Upper lobe of right lung (tissue), 1 donor: ENCODE measurements at regions not wholly inside any gene's neighbourhood (a gene's known extent, or its start where the extent isn't known, plus 50 kb on each side); places are given as distances from the start of the nearest gene placed in this dataset.
"Not testable (repeated sequence)": the region's sequence is repeated elsewhere in the genome, so short reads cannot be mapped to it uniquely, and the experiment has no call there.

Experiments used
- ATAC-seq: fragments of 200-7000 bp; cut with Tn5 transposase; one replicate; pipeline ENCODE4 v1.9.1; 2020; ENCODE audit warnings: mild to moderate bottlenecking, moderate library complexity
- DNase-seq: peaks from one replicate; pipeline ENCODE4 v3.0.0-alpha.2; 2020
- H3K27ac ChIP-seq: fragments of 200-600 bp; one replicate; pipeline ENCODE4 v1.8.0; 2022
- H3K27me3 ChIP-seq: fragments of 200-600 bp; one replicate; pipeline ENCODE4 v1.8.0; 2022; ENCODE audit warnings: mild to moderate bottlenecking
- H3K36me3 ChIP-seq: fragments of 200-600 bp; one replicate; pipeline ENCODE4 v1.8.0; 2022
- H3K4me1 ChIP-seq: fragments of 200-600 bp; one replicate; pipeline ENCODE4 v1.8.0; 2022
- H3K4me3 ChIP-seq: fragments of 200-600 bp; one replicate; pipeline ENCODE4 v1.8.0; 2022; ENCODE audit warnings: mild to moderate bottlenecking
- H3K9me3 ChIP-seq: fragments of 200-600 bp; one replicate; pipeline ENCODE4 v1.8.0; 2022
- CTCF ChIP-seq: fragments of 200-600 bp; IDR thresholded peaks from one replicate; pipeline ENCODE4 v1.8.0; 2022; ENCODE audit warnings: antibody characterized with exemption
- intact Hi-C: fragments of 100-400 bp; cut with DNase I; formaldehyde crosslinking; loops from one replicate; pipeline ENCODE4 v1.11.0; 2022
- donor health status: DM: no; HTN: yes; CAD: no; lungs with severe emphysema.

- no peak overlapping the region for H3K27ac ChIP-seq
- ATAC-seq (no peak), DNase-seq (no peak)
- no peaks in the 10 kb centered on the region for H3K9me3 ChIP-seq
- H3K27me3 ChIP-seq = no peaks in the 10 kb centered on the region
- TF ChIP-seq CTCF = no peak
- H3K36me3 ChIP-seq = no peaks in the 10 kb centered on the region
- no peak overlapping the region for H3K4me3 ChIP-seq
- no peaks in the 10 kb centered on the region for H3K4me1 ChIP-seq
- intact Hi-C loops = no loop called here
Observed at GRCh38 chr11:79508461-79508860, 67.6 kb upstream of the TENM4 start.

DNA sequence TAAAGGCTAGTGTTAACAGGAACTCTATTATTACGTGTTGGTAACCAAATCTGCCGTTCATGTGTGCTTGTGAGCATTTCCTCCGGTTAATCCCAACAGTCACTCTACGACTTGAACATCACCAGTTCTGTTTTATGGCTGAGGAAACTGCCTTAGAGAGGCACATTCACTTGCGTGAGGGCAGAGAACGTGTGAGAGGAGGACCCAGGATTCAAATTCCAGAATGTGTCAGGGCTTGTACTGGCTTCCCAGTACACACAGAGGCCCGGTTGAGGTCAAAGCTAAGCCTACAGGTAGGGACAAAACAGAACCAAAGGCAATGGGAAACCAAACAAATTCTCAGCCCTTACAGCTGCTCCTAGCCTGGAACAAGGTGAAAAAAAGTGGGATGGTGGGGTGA lies 66.9 kb upstream of the TENM4 start:
- Histone ChIP-seq H3K4me1 (no peaks in the 10 kb centered on the region), H3K4me3 (no peak overlapping the region), H3K27me3 (no peaks in the 10 kb centered on the region), H3K27ac (no peak overlapping the region), H3K36me3 (no peaks in the 10 kb centered on the region), H3K9me3 (no peaks in the 10 kb centered on the region)
- TF ChIP-seq CTCF = no peak
- intact Hi-C loops = no loop called here
- ATAC-seq = no peak
- no peak for DNase-seq

- intact Hi-C loops = no loop called here
- Histone ChIP-seq H3K36me3 (no peaks in the 10 kb centered on the region), H3K27ac (no peak overlapping the region), H3K27me3 (no peaks in the 10 kb centered on the region), H3K4me1 (no peaks in the 10 kb centered on the region), H3K4me3 (no peak overlapping the region), H3K9me3 (no peaks in the 10 kb centered on the region)
- ATAC-seq (no peak), DNase-seq (no peak)
- no peak for TF ChIP-seq CTCF
Observed at GRCh38 chr11:79506734-79507344, 66.0 kb upstream of the TENM4 start.

DNA sequence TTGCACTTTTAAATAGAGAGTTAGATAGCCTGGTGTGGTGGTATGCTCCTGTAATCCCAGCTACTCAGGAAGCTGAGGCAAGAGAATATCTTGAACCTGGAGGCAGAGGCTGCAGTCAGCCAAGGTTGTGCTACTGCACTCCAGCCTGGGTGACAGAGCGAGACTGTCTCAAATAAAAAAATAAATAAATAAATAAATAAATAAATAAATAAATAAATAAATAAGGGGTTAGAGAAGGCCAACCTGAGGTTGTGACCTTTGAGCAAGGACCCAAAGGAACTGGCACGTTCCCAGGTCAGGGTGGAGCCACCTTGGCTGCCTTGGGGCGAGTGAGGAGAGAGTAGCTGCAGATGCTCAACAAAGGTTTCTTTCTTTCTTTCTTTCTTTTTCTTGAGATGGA lies 65.3 kb upstream of the TENM4 start:
- H3K27me3 ChIP-seq = no peaks in the 10 kb centered on the region
- no peak overlapping the region for H3K4me3 ChIP-seq
- DNase-seq = no peak
- intact Hi-C loops = no loop called here
- H3K4me1 ChIP-seq = no peaks in the 10 kb centered on the region
- H3K27ac ChIP-seq = no peak overlapping the region
- ATAC-seq = no peak
- H3K36me3 ChIP-seq = no peaks in the 10 kb centered on the region
- H3K9me3 ChIP-seq = no peaks in the 10 kb centered on the region
- TF ChIP-seq CTCF = no peak

GRCh38 chr11:79503028-79503427 lies 62.2 kb upstream of the TENM4 start:
- intact Hi-C loops = no loop called here
- no peaks in the 10 kb centered on the region for H3K4me1 ChIP-seq
- H3K4me3 ChIP-seq = no peak overlapping the region
- H3K27me3 ChIP-seq = no peaks in the 10 kb centered on the region
- TF ChIP-seq CTCF = no peak
- no peak for DNase-seq
- H3K36me3 ChIP-seq = no peaks in the 10 kb centered on the region
- H3K27ac ChIP-seq = no peak overlapping the region
- peak; percentile 35 for ATAC-seq
- no peaks in the 10 kb centered on the region for H3K9me3 ChIP-seq

- no peaks in the 10 kb centered on the region for H3K27me3 ChIP-seq
- H3K4me1 ChIP-seq = no peaks in the 10 kb centered on the region
- DNase-seq = no peak
- no peaks in the 10 kb centered on the region for H3K36me3 ChIP-seq
- intact Hi-C loops = no loop called here
- no peak overlapping the region for H3K27ac ChIP-seq
- TF ChIP-seq CTCF = no peak
- no peak for ATAC-seq
- H3K4me3 ChIP-seq = no peak overlapping the region
- no peaks in the 10 kb centered on the region for H3K9me3 ChIP-seq
Observed at GRCh38 chr11:79501707-79502106, 60.9 kb upstream of the TENM4 start.

- DNase-seq, intact Hi-C loops, H3K27ac ChIP-seq: not testable (repeated sequence)
Observed at GRCh38 chr11:79499929-79500328, 59.1 kb upstream of the TENM4 start.

More at GRCh38 chr11:79499929-79500328, 59.1 kb upstream of the TENM4 start:
- not testable (repeated sequence) for H3K4me1 ChIP-seq, ATAC-seq, H3K36me3 ChIP-seq, H3K4me3 ChIP-seq, H3K9me3 ChIP-seq, H3K27me3 ChIP-seq
